ENCODE measurements at regions not wholly inside any gene's neighbourhood (a gene's known extent, or its start where the extent isn't known, plus 50 kb on each side); places are given as distances from the start of the nearest gene placed in this dataset.

GRCh38 chr18:45173799-45174519, 441.3 kb upstream of the SLC14A2 start:
- TF ChIP-seq CTCF (IDR thresholded peaks at IDR 0.05; ENCODE audit: low read depth, low read length, missing control alignments), result no peak
- no peak overlapping the region for H3K4me3 ChIP-seq (replicated peaks; ENCODE audit: low read depth, low read length)
- DNase-seq (ENCODE audit: extremely low read depth, low read depth), result no peak

- DNase-seq (ENCODE audit: extremely low read depth, low read depth), result no peak
- H3K4me3 ChIP-seq (replicated peaks; ENCODE audit: low read depth, low read length), result no peak overlapping the region
- no peak for TF ChIP-seq CTCF (IDR thresholded peaks at IDR 0.05; ENCODE audit: low read depth, low read length, missing control alignments)
These were observed 440.6 kb upstream of the SLC14A2 start for GRCh38 chr18:45174629-45175136.

GRCh38 chr18:45175511-45175910, 439.8 kb upstream of the SLC14A2 start:
- TF ChIP-seq CTCF (IDR thresholded peaks at IDR 0.05; ENCODE audit: low read depth, low read length, missing control alignments), result no peak
- no peak overlapping the region for H3K4me3 ChIP-seq (replicated peaks; ENCODE audit: low read depth, low read length)
- DNase-seq (ENCODE audit: extremely low read depth, low read depth), result no peak

GRCh38 chr18:45186832-45187231, 428.4 kb upstream of the SLC14A2 start:
- DNase-seq (ENCODE audit: extremely low read depth, low read depth), result no peak
- TF ChIP-seq CTCF (IDR thresholded peaks at IDR 0.05; ENCODE audit: low read depth, low read length, missing control alignments), result no peak
- no peak overlapping the region for H3K4me3 ChIP-seq (replicated peaks; ENCODE audit: low read depth, low read length)

GRCh38 chr18:45191795-45192194, 423.5 kb upstream of the SLC14A2 start:
- DNase-seq (ENCODE audit: extremely low read depth, low read depth), result no peak
- no peak for TF ChIP-seq CTCF (IDR thresholded peaks at IDR 0.05; ENCODE audit: low read depth, low read length, missing control alignments)
- H3K4me3 ChIP-seq (replicated peaks; ENCODE audit: low read depth, low read length), result no peak overlapping the region

GRCh38 chr18:45197526-45197970, 417.7 kb upstream of the SLC14A2 start:
- no peak overlapping the region for H3K4me3 ChIP-seq (replicated peaks; ENCODE audit: low read depth, low read length)
- no peak for TF ChIP-seq CTCF (IDR thresholded peaks at IDR 0.05; ENCODE audit: low read depth, low read length, missing control alignments)
- no peak for DNase-seq (ENCODE audit: extremely low read depth, low read depth)
